ENCODE measurements at regions not wholly inside any gene's neighbourhood (a gene's known extent, or its start where the extent isn't known, plus 50 kb on each side); places are given as distances from the start of the nearest gene placed in this dataset.

DNA sequence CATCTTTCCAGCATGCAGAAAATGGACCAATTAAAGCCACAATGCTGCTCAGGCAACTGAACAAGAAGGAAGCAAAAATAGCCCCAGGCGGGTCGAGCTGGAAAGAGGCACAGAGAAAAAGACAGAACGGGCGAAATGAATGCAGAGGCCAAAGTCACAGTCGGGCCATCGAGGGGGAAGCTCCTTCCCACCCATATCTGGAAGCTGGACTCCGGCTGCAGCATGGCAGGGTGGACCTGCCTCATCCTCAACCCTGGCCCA is 58.6 kb upstream of the PRDM11 start:
- no TSS peak for BruUV-seq (replicated peaks)
- Histone ChIP-seq H3K9me3 (ENCODE audit: low read length) (no peaks in the 10 kb centered on the region), H3K27ac (ENCODE audit: extremely low read length, insufficient read depth, low read length) (no peak overlapping the region), H4K20me1 (ENCODE audit: insufficient read depth, low read length) (no peaks in the 10 kb centered on the region), H3K9ac (ENCODE audit: insufficient read depth, low read depth, low read length) (no peak overlapping the region), H3K4me1 (ENCODE audit: insufficient read depth, low read length) (no peaks in the 10 kb centered on the region), H3K4me2 (ENCODE audit: low read depth, low read length) (no peak overlapping the region), H3K4me3 (replicated peaks in 1 of 3; ENCODE audit: insufficient read depth in 1 of 3, low read depth in 2 of 3, low read length in 3 of 3) (no peak overlapping the region), H2AFZ (ENCODE audit: low read length) (no peak overlapping the region), H3K79me2 (ENCODE audit: insufficient read depth, low read length) (no peaks in the 10 kb centered on the region), H3K36me3 (replicated peaks in 1 of 2; ENCODE audit: control insufficient read depth in 1 of 2, insufficient read depth in 2 of 2, low read length in 2 of 2) (no peaks in the 10 kb centered on the region), H3K27me3 (ENCODE audit: control insufficient read depth in 1 of 2, insufficient read depth in 2 of 2, low read length in 2 of 2) (peaks cover 0 to 16% of the 10 kb centered on the region in 2 experiments; a peak in 2 of 5 replicates)
- under 1% methylated on average over 7 of the region's 7 CpGs for WGBS (ENCODE audit: low lambda C conversion rate)
- ChIA-PET POLR2A (no interaction called here), CTCF (ENCODE audit: low intra/inter-chr PET ratio, low total read pairs) (no interaction called here)
- DNase-seq (ENCODE audit: low spot score): no peak
- ATAC-seq: no peak
- intact Hi-C loops (cut with micrococcal nuclease; ENCODE audit: unreplicated experiment) (no loop called here), in situ Hi-C loops (cut with HindIII; ENCODE audit: extremely low pct_ligation_motif_present, low pct_unique_long_range_greater_than_20kb) (no loop called here)
- TF ChIP-seq ZNF816 (CRISPR knock-in tag; IDR thresholded peaks at IDR 0.05; ENCODE audit: borderline replicate concordance) (no peak), IKZF1 (IDR thresholded peaks at IDR 0.05) (no peak), ETV5 (CRISPR knock-in tag; IDR thresholded peaks at IDR 0.05; ENCODE audit: borderline replicate concordance) (no peak), TOE1 (CRISPR knock-in tag; IDR thresholded peaks at IDR 0.05) (no peak), U2AF1 (optimal IDR thresholded peaks at IDR 0.05; ENCODE audit: low read depth, low read length) (no peak), SRSF4 (IDR thresholded peaks at IDR 0.05; ENCODE audit: low read depth, low read length, poor library complexity, severe bottlenecking) (no peak), RBM22 (optimal IDR thresholded peaks at IDR 0.05; ENCODE audit: low read length) (no peak), SP4 (CRISPR knock-in tag; IDR thresholded peaks at IDR 0.05) (no peak), KDM2A (CRISPR knock-in tag; IDR thresholded peaks at IDR 0.05; ENCODE audit: borderline replicate concordance, low read depth) (no peak), ISX (CRISPR knock-in tag; conservative IDR thresholded peaks at IDR 0.05) (no peak), NR2F1 (CRISPR knock-in tag; IDR thresholded peaks at IDR 0.05) (no peak), ZNF354B (CRISPR knock-in tag; IDR thresholded peaks at IDR 0.05) (no peak), RAD21 (CRISPR knock-in tag; IDR thresholded peaks at IDR 0.05) (no peak)
- TF ChIP-seq, protein P1, sequence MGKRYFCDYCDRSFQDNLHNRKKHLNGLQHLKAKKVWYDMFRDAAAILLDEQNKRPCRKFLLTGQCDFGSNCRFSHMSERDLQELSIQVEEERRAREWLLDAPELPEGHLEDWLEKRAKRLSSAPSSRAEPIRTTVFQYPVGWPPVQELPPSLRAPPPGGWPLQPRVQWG (CRISPR knock-in tag; IDR thresholded peaks at IDR 0.05; ENCODE audit: borderline replicate concordance, low read depth): no peak
- TF ChIP-seq, protein P2, sequence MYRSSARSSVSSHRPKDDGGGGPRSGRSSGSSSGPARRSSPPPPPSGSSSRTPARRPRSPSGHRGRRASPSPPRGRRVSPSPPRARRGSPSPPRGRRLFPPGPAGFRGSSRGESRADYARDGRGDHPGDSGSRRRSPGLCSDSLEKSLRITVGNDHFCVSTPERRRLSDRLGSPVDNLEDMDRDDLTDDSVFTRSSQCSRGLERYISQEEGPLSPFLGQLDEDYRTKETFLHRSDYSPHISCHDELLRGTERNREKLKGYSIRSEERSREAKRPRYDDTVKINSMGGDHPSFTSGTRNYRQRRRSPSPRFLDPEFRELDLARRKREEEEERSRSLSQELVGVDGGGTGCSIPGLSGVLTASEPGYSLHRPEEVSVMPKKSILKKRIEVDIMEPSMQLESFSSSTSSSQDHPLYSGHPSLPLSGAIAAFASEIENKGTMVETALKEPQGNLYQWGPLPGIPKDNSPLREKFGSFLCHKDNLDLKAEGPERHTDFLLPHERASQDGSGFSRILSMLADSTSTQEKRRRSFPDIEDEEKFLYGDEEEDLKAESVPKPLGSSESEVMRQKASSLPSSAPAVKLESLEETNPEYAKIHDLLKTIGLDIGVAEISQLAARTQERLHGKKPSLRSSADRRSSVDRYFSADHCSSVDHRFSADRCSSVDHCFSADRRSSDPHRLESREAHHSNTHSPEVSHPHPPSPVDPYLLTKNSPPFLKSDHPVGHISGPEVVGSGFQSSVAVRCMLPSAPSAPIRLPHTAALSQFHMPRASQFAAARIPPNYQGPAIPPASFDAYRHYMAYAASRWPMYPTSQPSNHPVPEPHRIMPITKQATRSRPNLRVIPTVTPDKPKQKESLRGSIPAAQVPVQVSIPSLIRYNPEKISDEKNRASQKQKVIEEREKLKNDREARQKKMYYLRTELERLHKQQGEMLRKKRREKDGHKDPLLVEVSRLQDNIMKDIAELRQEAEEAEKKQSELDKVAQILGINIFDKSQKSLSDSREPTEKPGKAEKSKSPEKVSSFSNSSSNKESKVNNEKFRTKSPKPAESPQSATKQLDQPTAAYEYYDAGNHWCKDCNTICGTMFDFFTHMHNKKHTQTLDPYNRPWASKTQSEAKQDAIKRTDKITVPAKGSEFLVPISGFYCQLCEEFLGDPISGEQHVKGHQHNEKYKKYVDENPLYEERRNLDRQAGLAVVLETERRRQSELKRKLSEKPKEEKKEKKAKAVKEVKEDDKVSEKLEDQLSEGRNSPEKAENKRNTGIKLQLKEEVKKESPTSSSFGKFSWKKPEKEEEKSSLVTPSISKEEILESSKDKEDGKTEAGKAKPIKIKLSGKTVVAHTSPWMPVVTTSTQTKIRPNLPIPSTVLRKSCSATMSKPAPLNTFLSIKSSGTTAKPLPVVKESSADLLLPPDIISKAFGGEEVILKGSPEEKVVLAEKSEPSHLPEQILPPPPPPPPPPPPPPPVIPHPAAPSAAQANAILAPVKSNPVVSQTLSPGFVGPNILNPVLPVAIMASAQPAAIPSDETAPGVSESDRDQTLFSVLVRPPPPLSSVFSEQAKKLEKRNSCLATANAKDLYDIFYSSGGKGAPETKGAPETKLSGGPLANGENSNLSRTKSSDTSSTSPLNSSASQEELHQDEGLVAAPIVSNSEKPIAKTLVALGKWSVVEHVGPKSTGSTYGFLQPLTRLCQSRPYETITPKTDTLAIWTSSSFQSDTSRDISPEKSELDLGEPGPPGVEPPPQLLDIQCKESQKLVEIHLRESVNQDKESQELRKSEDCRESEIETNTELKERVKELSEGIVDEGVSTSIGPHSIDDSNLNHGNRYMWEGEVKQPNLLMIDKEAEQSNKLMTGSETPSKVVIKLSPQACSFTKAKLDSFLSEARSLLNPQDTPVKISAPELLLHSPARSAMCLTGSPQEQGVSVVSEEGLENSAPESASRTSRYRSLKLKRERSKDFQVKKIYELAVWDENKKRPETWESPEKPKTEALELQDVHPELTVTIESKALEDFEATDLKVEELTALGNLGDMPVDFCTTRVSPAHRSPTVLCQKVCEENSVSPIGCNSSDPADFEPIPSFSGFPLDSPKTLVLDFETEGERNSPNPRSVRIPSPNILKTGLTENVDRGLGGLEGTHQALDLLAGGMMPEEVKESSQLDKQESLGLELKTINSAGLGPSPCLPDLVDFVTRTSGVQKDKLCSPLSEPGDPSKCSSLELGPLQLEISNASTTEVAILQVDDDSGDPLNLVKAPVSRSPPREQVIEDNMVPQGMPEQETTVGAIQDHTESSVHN (CRISPR knock-in tag; IDR thresholded peaks at IDR 0.05): no peak
- no peak for FAIRE-seq
